ENCODE measurements at regions not wholly inside any gene's neighbourhood (a gene's known extent, or its start where the extent isn't known, plus 50 kb on each side); places are given as distances from the start of the nearest gene placed in this dataset.

DNA sequence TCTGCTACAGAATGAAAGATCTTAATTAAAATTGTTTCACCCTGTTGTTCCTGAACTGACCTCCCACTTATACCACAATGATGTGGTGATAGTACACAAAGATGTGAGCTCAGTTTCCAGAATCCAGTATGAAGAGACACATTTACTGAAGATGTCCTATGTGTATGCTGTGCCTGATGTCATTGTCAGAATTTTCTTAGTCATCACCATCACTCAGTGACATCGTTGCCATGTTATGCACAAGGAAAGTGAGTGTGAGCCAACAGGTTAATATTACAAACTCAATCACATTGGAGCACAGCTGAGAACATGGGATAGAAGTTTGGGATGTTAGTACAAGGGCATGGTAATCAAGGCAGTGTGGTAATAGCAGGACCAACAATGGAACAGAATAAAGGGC lies 199.7 kb upstream of the CHRNA7 start:
- no peaks in the 10 kb centered on the region for H3K36me3 ChIP-seq (ENCODE audit: control insufficient read depth in 2 of 2, insufficient read depth in 1 of 2, low read length in 2 of 2)
- no peaks in the 10 kb centered on the region for H3K4me1 ChIP-seq (ENCODE audit: control insufficient read depth, insufficient read depth, low read length)
- H3K27ac ChIP-seq (ENCODE audit: extremely low read depth, low read depth, low read length): no peak overlapping the region
- no peaks in the 10 kb centered on the region for H3K9me3 ChIP-seq (ENCODE audit: control insufficient read depth, insufficient read depth, low read depth, low read length)
- H3K4me3 ChIP-seq (ENCODE audit: low read depth, low read length): no peak overlapping the region
- ChIA-PET CTCF (no interaction called here), POLR2A (no interaction called here)
- TF ChIP-seq SCRT2 (tag by site-specific recombination; IDR thresholded peaks at IDR 0.05): peak; percentile 17; the same call in 1 of the 2 replicates
- no peak for TF ChIP-seq ZNF366 (tag by site-specific recombination; conservative IDR thresholded peaks at IDR 0.05)

DNA sequence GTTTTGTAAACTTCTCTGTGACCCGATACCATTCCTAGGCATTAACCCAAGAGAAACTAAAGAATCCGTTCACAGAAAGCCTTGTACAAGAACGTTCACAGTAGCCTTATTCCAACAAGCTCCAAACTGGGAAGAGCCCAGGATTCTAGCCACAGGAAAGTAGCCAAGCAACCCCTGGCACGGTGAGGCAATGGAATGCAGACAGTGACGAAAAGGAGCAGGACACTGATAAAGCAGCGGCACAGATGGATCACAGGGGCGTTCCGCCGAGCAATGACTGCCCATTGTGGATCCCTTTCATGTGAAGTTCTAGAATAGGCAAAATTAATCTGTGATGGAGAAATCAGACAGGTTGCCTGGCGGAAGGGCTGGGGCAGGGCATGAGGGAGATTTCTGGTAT lies 198.7 kb upstream of the CHRNA7 start:
- H3K36me3 ChIP-seq (ENCODE audit: control insufficient read depth in 2 of 2, insufficient read depth in 1 of 2, low read length in 2 of 2): no peaks in the 10 kb centered on the region
- TF ChIP-seq ZNF600 (tag by site-specific recombination; IDR thresholded peaks at IDR 0.05) (0 out of 2 replicates have a peak, but pooled peaks have one; percentile 16), ZNF2 (tag by site-specific recombination; IDR thresholded peaks at IDR 0.05) (no peak)
- H3K9me3 ChIP-seq (ENCODE audit: control insufficient read depth, insufficient read depth, low read depth, low read length): no peaks in the 10 kb centered on the region
- POLR2A ChIA-PET: no interaction called here
- CTCF ChIA-PET: no interaction called here
- H3K4me1 ChIP-seq (ENCODE audit: control insufficient read depth, insufficient read depth, low read length): no peaks in the 10 kb centered on the region
- no peak overlapping the region for H3K27ac ChIP-seq (ENCODE audit: extremely low read depth, low read depth, low read length)
- no peak overlapping the region for H3K4me3 ChIP-seq (ENCODE audit: low read depth, low read length)

DNA sequence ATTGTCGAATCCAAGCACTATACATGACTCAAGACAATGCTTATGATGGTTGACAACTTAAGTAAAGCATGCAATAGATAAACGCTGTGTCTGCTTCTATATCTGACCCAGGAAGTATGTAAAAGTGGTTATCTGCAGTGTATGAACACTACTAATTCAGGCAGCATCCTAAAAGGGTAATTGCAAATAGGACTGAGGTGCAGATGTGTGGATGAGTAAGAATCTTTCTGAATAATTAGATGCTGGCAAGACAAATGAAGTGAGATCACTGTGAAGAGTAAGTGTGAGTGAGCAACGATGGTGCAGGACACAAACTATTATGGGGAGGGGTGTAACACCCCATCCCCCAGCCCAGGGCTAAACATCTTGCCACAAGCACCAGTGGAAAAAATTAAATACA lies 195.7 kb upstream of the CHRNA7 start:
- TF ChIP-seq ZNF148 (tag by site-specific recombination; IDR thresholded peaks at IDR 0.05; ENCODE audit: borderline replicate concordance): no peak
- no peak for TF ChIP-seq PBX3 (CRISPR knock-in tag; IDR thresholded peaks at IDR 0.05)
- no peak for TF ChIP-seq ZNF341 (tag by site-specific recombination; IDR thresholded peaks at IDR 0.05; ENCODE audit: low read depth)
- no peak for TF ChIP-seq TSHZ1 (tag by site-specific recombination; IDR thresholded peaks at IDR 0.05; ENCODE audit: borderline replicate concordance)
- TF ChIP-seq HOXA7 (CRISPR knock-in tag; IDR thresholded peaks at IDR 0.05; ENCODE audit: borderline replicate concordance): no peak
- no peak for TF ChIP-seq PATZ1 (tag by site-specific recombination; IDR thresholded peaks at IDR 0.05)
- no peak for TF ChIP-seq ZNF623 (tag by site-specific recombination; IDR thresholded peaks at IDR 0.05)
- ChIA-PET POLR2A (no interaction called here), CTCF (no interaction called here)
- no peaks in the 10 kb centered on the region for H3K9me3 ChIP-seq (ENCODE audit: control insufficient read depth, insufficient read depth, low read depth, low read length)
- H3K27ac ChIP-seq (ENCODE audit: extremely low read depth, low read depth, low read length): no peak overlapping the region
- H3K36me3 ChIP-seq (ENCODE audit: control insufficient read depth in 2 of 2, insufficient read depth in 1 of 2, low read length in 2 of 2): no peaks in the 10 kb centered on the region
- H3K4me1 ChIP-seq (ENCODE audit: control insufficient read depth, insufficient read depth, low read length): no peaks in the 10 kb centered on the region
- no peak overlapping the region for H3K4me3 ChIP-seq (ENCODE audit: low read depth, low read length)

All from HEK293 (cell line).